Dendritic cell treated with granulocyte-macrophage colony-stimulating factor and Interleukin-4, amounts not matched to agents 40 ng/mL and 50 ng/mL, for 4 days (primary cell): ENCODE measurements at regions not wholly inside any gene's neighbourhood (a gene's known extent, or its start where the extent isn't known, plus 50 kb on each side); places are given as distances from the start of the nearest gene placed in this dataset.

Experiments used
- H3K27ac Mint-ChIP-seq: one replicate; pipeline ENCODE4 v1.8.0; 2022; ENCODE audit warnings: mild to moderate bottlenecking, mixed read lengths
- H3K27me3 Mint-ChIP-seq: one replicate; pipeline ENCODE4 v1.8.0; 2022; ENCODE audit warnings: mild to moderate bottlenecking, mixed read lengths
- H3K36me3 Mint-ChIP-seq: one replicate; pipeline ENCODE4 v1.8.0; 2022; ENCODE audit warnings: low read depth, mixed read lengths
- H3K4me1 Mint-ChIP-seq: one replicate; pipeline ENCODE4 v1.8.0; 2022; ENCODE audit warnings: low read depth, mixed read lengths
- H3K4me3 Mint-ChIP-seq: one replicate; pipeline ENCODE4 v1.8.0; 2022; ENCODE audit warnings: mild to moderate bottlenecking, moderate library complexity, mixed read lengths
- H3K9me3 Mint-ChIP-seq: one replicate; pipeline ENCODE4 v1.8.0; 2022; ENCODE audit warnings: mixed read lengths
- intact Hi-C: fragments of 100-400 bp; cut with micrococcal nuclease; formaldehyde crosslinking; loops from one replicate; pipeline ENCODE4 v1.15.0; 2022

- intact Hi-C loops = no loop called here
- Mint-ChIP-seq H3K9me3 (no peaks in the 10 kb centered on the region), H3K27ac (no peak overlapping the region), H3K4me1 (no peaks in the 10 kb centered on the region), H3K27me3 (no peaks in the 10 kb centered on the region), H3K4me3 (no peak overlapping the region), H3K36me3 (no peaks in the 10 kb centered on the region)
Measured at GRCh38 chr1:57908147-57908890, 484.5 kb upstream of the DAB1 start.

DNA sequence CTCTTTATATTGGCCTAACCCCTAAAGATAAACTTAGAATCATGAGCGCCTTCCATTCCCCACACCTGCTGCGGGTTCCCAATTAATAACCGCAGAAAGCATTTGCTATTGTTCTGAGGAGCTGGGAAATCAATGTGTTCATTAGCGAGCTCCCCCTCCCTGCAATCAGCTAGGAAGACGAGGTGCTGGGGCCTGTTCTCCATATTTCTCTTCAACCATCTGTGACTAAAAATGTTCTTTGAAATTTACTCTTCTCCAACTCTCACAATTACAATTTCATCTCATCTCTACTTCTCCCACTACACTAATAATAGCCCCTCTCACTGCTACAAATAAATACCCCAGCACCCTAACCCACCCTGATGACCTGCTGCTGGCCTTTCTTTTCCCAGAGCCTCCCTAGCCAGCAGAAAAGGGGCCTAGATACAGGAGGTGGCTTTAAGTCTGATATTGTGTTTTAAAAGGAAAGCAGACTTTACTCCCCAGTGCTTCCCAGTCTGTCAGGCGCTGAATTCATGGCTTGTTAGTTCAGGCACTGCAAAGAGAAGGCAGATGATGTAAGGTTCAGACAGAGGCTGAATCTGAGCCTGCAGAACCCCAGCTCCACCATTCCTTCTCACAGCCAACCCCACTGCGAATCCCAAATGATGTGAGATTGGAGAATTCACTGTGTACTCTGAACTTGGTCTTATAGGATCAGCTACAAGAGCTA, 477.5 kb upstream of the DAB1 start:
- intact Hi-C loops = no loop called here

DNA sequence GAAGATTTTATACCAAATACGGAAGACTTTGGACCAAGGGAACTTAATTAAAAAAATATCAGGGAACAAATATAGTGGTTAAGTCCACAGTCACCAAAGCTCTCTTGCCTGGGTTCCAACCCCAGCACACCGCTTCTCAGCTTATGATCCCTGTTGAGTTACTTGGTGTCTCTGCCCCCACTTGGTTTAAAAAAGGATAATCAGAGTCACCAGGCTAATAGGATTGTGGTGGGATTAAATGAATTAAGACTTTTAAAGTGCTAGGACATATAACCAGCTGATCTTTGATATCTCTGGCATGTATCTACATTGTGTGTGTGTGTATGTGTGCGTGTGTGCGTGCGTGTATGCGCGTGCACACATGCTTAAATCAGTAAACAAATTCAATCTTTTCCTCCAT, 474.7 kb upstream of the DAB1 start:
- Mint-ChIP-seq H3K9me3 (no peaks in the 10 kb centered on the region), H3K36me3 (no peaks in the 10 kb centered on the region), H3K27me3 (no peaks in the 10 kb centered on the region), H3K27ac (no peak overlapping the region), H3K4me3 (no peak overlapping the region), H3K4me1 (no peaks in the 10 kb centered on the region)
- intact Hi-C loops = no loop called here

More for the DNA sequence above, 477.5 kb upstream of the DAB1 start:
- Mint-ChIP-seq H3K4me1 (no peaks in the 10 kb centered on the region), H3K27me3 (no peaks in the 10 kb centered on the region), H3K4me3 (no peak overlapping the region), H3K27ac (no peak overlapping the region), H3K36me3 (no peaks in the 10 kb centered on the region), H3K9me3 (no peaks in the 10 kb centered on the region)

GRCh38 chr1:57897581-57897980, 473.7 kb upstream of the DAB1 start:
- intact Hi-C loops = no loop called here
- Mint-ChIP-seq H3K4me3 (no peak overlapping the region), H3K9me3 (no peaks in the 10 kb centered on the region)

GRCh38 chr1:57894315-57894714, 470.5 kb upstream of the DAB1 start:
- Mint-ChIP-seq H3K27me3 (no peaks in the 10 kb centered on the region), H3K36me3 (no peaks in the 10 kb centered on the region), H3K9me3 (no peaks in the 10 kb centered on the region), H3K4me1 (no peaks in the 10 kb centered on the region), H3K27ac (no peak overlapping the region), H3K4me3 (no peak overlapping the region)
- intact Hi-C loops = no loop called here

More at GRCh38 chr1:57897581-57897980, 473.7 kb upstream of the DAB1 start:
- Mint-ChIP-seq H3K27ac (no peak overlapping the region), H3K27me3 (no peaks in the 10 kb centered on the region), H3K36me3 (no peaks in the 10 kb centered on the region), H3K4me1 (no peaks in the 10 kb centered on the region)

DNA sequence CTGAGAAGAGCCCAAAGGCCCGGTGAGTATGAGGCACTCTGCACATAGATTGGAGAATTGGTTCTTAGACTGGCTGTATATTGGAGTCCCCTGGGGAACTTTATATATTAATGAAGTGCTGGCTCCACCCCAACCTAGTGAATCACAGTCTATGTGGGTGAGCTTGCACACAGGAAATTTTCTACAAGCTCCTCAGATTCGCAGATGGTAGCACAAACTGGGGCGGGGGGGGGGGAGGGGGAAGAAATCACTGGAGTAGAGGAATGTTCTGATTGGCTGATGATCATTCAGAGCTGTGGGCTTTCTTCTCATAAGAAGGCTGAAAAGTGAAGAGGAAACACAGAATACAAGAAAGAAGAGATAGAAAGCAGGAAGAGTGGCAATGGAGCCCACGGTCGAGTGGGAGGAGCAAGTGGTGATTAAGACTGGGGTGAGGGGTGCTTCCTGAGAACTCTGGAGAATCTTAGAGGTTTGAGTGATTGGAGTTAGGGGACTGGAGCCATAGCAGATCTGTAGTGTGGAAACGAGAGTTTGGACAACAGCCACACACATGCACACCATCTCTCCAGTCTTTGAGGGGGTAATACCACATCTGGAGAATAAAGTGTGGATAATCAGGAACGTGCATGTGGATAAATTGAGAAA, 465.9 kb upstream of the DAB1 start:
- no peak overlapping the region for H3K4me3 Mint-ChIP-seq
- intact Hi-C loops = no loop called here
- H3K27ac Mint-ChIP-seq = no peak overlapping the region
- no peaks in the 10 kb centered on the region for H3K36me3 Mint-ChIP-seq
- no peaks in the 10 kb centered on the region for H3K9me3 Mint-ChIP-seq
- H3K4me1 Mint-ChIP-seq = no peaks in the 10 kb centered on the region
- no peaks in the 10 kb centered on the region for H3K27me3 Mint-ChIP-seq

- H3K36me3 Mint-ChIP-seq = no peaks in the 10 kb centered on the region
- H3K4me1 Mint-ChIP-seq = no peaks in the 10 kb centered on the region
- intact Hi-C loops = no loop called here
- no peaks in the 10 kb centered on the region for H3K9me3 Mint-ChIP-seq
- no peak overlapping the region for H3K27ac Mint-ChIP-seq
- H3K4me3 Mint-ChIP-seq = no peak overlapping the region
- H3K27me3 Mint-ChIP-seq = no peaks in the 10 kb centered on the region
Measured at GRCh38 chr1:57887964-57888491, 464.2 kb upstream of the DAB1 start.

GRCh38 chr1:57886376-57886775, 462.5 kb upstream of the DAB1 start:
- Mint-ChIP-seq H3K4me3 (no peak overlapping the region), H3K36me3 (no peaks in the 10 kb centered on the region), H3K9me3 (no peaks in the 10 kb centered on the region), H3K27me3 (no peaks in the 10 kb centered on the region), H3K27ac (no peak overlapping the region), H3K4me1 (no peaks in the 10 kb centered on the region)
- intact Hi-C loops = no loop called here

GRCh38 chr1:57883642-57883995, 459.8 kb upstream of the DAB1 start:
- no peak overlapping the region for H3K27ac Mint-ChIP-seq
- no peak overlapping the region for H3K4me3 Mint-ChIP-seq
- H3K9me3 Mint-ChIP-seq = no peaks in the 10 kb centered on the region
- no peaks in the 10 kb centered on the region for H3K27me3 Mint-ChIP-seq
- intact Hi-C loops = no loop called here
- no peaks in the 10 kb centered on the region for H3K4me1 Mint-ChIP-seq
- no peaks in the 10 kb centered on the region for H3K36me3 Mint-ChIP-seq

DNA sequence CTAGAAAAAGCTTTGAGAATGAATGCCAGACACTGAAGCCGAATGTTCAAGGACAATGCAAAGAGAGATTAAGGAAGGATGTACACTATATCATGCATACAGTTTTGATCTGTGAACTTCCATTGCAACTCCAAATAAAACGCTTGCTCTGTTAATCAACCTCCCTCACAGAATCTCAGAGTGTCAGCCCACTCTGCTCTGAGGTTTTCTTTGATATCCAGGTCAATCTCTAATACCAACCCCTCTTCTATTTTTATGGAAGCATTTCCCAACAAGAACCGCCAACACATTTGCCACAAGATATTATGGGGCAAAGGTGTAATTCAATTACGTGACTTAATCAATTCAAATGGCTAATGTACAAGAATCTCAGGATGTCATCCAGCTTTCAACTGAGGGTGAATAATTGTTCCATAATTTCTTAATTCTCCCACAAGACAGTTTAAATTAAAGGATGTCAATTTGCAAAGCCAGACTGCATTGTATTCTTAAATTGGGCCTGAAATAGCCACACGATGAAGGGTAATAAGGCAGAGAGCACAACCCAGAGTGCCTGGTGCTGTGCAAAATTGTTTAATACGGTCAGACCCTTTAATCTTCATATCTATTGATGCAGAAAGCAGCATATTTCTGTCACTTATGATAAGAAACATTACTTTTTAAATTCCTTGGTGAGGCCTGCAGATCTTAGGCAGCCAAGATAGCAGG, 459.2 kb upstream of the DAB1 start:
- Mint-ChIP-seq H3K4me1 (no peaks in the 10 kb centered on the region), H3K4me3 (no peak overlapping the region), H3K36me3 (no peaks in the 10 kb centered on the region), H3K27me3 (no peaks in the 10 kb centered on the region), H3K9me3 (no peaks in the 10 kb centered on the region), H3K27ac (no peak overlapping the region)
- intact Hi-C loops = no loop called here

DNA sequence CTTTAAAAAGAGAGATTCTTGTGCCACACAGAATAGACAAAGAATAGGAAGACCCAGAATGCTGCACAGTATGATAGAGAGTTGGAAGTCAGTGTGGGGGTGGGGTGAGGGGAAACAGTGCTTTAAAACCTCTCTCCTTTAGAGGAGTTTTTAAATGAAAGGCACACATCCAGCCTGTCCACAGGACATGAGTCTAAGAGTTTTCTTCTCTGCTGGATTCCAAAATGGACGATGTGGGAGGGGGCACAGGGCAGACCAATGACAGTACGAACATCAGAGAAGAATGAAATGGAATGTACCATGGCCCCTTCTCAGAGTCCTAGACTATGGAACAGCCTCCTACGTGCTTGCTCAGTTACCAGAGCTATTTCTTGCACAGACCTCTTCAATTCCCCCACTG, 458.2 kb upstream of the DAB1 start:
- no peak overlapping the region for H3K27ac Mint-ChIP-seq
- no peaks in the 10 kb centered on the region for H3K9me3 Mint-ChIP-seq
- H3K36me3 Mint-ChIP-seq = no peaks in the 10 kb centered on the region
- H3K4me1 Mint-ChIP-seq = no peaks in the 10 kb centered on the region
- intact Hi-C loops = no loop called here
- H3K27me3 Mint-ChIP-seq = no peaks in the 10 kb centered on the region
- H3K4me3 Mint-ChIP-seq = no peak overlapping the region

DNA sequence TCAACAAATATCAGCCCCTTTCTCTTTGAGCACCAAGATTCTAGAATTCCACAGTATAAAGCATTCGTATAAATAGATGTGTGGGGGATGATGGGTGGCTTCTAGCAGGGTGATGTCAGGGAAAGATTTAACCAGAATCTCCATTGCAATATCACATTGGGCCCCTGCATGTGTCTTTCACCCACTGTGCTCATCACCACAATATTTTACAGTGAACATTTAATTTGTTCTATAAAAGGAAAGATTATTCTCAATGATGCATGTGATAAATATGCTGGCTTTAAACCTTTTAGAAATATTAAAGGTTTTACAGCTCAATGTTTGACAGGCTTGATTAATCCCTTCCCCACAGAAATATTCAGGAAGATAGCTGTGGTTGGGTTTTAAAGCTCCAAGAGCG, 457.8 kb upstream of the DAB1 start:
- Mint-ChIP-seq H3K4me1 (no peaks in the 10 kb centered on the region), H3K36me3 (no peaks in the 10 kb centered on the region), H3K27me3 (no peaks in the 10 kb centered on the region), H3K9me3 (no peaks in the 10 kb centered on the region), H3K4me3 (no peak overlapping the region), H3K27ac (no peak overlapping the region)
- intact Hi-C loops = no loop called here

- Mint-ChIP-seq H3K4me3 (no peak overlapping the region), H3K27me3 (no peaks in the 10 kb centered on the region), H3K27ac (no peak overlapping the region), H3K36me3 (no peaks in the 10 kb centered on the region), H3K4me1 (no peaks in the 10 kb centered on the region), H3K9me3 (no peaks in the 10 kb centered on the region)
- intact Hi-C loops = no loop called here
Measured at GRCh38 chr1:57879700-57880099, 455.8 kb upstream of the DAB1 start.

- intact Hi-C loops = no loop called here
- Mint-ChIP-seq H3K4me1 (no peaks in the 10 kb centered on the region), H3K36me3 (no peaks in the 10 kb centered on the region), H3K27ac (no peak overlapping the region), H3K27me3 (no peaks in the 10 kb centered on the region), H3K4me3 (no peak overlapping the region), H3K9me3 (no peaks in the 10 kb centered on the region)
Measured at GRCh38 chr1:57874418-57874877, 450.6 kb upstream of the DAB1 start.
